ENCODE measurements at regions not wholly inside any gene's neighbourhood (a gene's known extent, or its start where the extent isn't known, plus 50 kb on each side); places are given as distances from the start of the nearest gene placed in this dataset.
"Not testable (repeated sequence)": the region's sequence is repeated elsewhere in the genome, so short reads cannot be mapped to it uniquely, and the experiment has no call there.

DNA sequence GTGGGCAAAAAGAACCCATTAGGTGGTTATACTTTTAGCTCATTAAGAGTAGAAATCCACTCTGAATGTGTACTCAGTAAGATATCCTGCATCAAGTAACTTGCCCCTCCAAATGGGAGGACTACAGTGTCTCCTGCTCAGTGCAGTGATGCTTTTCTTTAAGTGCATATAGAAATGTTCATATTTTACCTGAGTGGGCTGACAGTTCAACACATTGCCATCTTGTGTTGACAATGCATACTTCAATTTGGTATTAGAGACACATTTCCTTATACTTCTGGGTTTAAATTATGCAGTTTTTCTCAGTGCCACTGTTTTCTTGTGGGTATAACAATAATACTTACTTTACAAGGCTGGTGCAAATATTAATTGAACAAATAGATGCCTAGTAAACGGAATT lies 318.6 kb upstream of the TMPRSS15 start:
- no peak for DNase-seq

GRCh38 chr21:18723171-18723570 lies 319.6 kb upstream of the TMPRSS15 start:
- no peak for DNase-seq

DNA sequence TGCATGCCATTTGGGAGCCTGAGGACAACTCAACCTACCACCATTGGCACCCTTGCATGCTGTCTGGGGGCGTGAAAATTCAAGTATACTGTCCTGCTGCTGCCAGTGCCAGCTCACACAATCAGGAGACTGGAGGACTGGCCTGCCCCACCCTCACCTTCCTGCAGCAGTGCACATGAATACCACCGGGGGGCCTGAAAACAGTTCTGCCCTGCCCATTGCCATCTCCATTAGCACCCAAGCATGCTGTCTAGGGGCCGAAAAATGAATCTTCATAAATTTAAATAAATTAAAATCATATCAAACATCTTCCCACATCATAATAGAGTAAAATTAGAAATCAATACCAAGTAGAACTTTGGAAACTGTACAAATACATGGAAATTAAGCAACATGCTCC lies 322.1 kb upstream of the TMPRSS15 start:
- DNase-seq, result no peak

DNA sequence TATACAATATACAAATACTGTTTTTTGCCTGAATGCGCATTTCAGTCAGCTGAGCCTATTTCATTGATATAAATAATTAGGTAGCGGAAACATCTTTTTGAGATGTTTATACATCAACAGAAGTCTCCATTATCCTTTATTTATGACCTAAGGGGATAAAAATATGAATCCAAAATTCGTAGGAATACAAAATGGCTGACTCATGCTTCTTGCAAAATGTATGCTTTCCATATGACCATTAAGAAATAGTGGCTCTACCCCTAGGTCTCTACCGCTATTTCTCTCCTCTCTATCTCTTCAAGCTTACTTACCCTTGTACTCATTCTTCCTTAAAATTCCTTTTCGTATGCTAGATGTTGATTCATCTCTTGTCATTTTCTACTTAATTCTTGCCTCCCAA lies 338.4 kb upstream of the TMPRSS15 start:
- DNase-seq, result no peak

GRCh38 chr21:18743531-18743930 lies 339.9 kb upstream of the TMPRSS15 start:
- no peak for DNase-seq

GRCh38 chr21:18744840-18745239 lies 341.3 kb upstream of the TMPRSS15 start:
- DNase-seq, result no peak

DNA sequence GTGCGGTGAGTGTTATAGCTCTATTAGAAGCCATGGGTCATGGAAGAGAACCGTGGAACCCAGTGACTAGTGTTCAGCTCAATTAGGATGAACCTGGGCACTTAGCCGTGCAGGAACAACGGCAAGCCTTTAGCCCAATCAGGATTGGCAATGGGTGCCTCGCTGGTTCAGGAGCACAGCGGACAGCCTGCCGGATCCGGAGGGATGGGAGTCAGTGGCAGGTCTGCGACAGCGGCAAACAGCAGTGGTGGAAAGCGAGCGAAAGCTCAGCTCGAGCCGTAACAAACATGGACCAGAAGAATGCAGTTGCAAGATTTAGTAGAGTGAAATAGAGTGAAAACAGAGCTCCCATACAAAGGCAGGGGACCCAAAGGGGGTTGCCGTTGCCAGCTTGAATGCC lies 349.3 kb upstream of the TMPRSS15 start:
- DNase-seq, result not testable (repeated sequence)

DNA sequence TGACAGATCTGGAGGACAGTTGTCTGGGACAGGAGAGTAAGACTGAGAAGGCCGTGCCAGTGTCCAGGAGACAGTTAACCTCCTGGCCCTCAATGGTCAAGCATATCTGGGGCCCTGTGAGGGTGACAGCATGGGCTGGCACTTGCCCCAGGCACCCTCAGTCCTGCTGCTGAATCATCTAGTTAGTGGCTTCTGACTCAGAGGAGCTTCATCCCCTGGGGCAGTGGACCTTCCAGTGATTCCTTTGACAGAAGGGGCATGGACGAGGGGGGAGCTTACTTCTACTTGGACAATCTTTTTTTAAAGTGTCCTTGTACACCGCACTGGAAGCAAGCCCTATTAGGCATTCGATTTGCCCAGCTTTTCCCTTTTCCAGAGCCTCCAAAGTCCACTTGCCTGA lies 352.7 kb upstream of the TMPRSS15 start:
- not testable (repeated sequence) for DNase-seq

DNA sequence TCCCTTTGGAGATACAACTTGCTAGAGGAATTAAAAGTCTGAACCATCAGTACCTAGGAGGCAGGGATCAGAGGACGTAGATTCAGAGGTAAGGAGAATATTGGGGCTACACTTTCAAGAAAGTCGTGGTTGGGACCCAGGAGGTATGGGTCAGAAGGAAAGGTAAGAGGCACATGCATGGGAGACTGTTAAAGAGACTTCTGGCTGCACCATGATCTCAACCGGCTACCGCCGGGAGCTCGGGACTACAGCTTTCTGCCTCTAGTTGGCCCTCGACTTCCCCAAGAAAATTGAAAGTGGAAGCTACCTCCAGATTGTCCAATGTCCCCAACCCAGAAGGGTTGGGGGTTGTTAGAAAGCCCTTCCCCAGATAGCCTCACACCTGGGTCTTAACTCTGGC lies 355.7 kb upstream of the TMPRSS15 start:
- DNase-seq, result no peak

DNA sequence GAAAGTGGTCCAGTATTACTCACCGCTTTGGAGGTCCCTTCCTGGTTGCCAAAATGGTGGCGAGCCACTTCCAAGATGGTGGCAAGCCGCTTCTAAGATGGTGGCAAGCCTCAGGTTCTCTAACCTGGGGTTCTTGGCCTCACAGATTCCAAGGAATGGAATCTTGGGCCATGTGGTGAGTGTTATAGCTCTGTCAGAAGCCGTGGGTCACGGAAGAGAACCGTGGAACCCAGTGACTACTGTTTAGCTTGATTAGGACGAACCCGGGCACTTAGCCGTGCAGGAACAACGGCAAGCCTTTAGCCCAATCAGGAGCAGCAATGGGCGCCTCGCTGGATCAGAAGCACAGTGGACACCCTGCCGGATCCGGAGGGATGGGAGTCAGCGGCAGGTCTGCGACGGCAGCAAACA lies 356.2 kb upstream of the TMPRSS15 start:
- no peak for DNase-seq

GRCh38 chr21:18760247-18760646 lies 356.7 kb upstream of the TMPRSS15 start:
- no peak for DNase-seq

GRCh38 chr21:18764720-18765119 lies 361.1 kb upstream of the TMPRSS15 start:
- DNase-seq, result no peak

- DNase-seq, result no peak
Measured at GRCh38 chr21:18769599-18769998, 366.0 kb upstream of the TMPRSS15 start.

GRCh38 chr21:18771845-18772380 lies 368.3 kb upstream of the TMPRSS15 start:
- DNase-seq, result no peak

DNA sequence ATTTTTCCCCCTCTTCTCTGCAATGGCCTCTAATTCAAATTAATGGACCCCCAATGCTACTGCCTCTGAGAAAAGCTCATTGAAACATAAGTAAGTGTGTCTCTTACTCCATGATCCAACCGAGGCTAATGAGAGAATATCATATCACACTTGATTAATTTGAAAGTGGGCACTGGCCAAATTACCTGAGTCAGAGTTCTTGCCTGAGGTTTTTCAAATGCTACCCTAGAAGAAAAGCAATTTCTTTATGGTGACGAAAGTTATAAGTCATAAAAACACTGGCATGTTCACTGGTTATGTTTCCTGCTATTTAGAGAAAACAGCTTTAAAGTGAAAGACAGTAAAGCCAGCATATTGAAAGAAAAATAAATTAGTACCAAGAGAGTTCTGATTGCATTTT lies 368.8 kb upstream of the TMPRSS15 start:
- no peak for DNase-seq

DNA sequence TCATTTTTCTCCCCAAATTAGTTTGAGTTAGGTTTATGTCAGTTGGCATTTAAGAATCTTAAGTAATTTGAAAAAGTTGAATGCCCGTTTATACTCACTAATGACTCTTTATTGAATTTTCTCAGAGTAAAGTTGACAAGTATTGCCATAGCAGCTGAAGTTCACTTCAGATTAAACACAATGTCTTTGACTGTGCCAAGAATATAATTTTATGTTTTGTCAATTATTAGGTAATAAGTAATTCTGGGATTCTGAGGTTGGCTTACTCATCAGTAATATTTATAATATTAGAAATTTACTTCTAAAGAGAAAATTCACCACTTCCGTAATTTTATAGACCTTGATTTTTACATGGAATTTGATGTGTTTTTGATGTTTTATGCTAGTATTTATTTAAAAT lies 369.3 kb upstream of the TMPRSS15 start:
- DNase-seq, result no peak

GRCh38 chr21:18776936-18777335 lies 373.4 kb upstream of the TMPRSS15 start:
- DNase-seq, result no peak

DNA sequence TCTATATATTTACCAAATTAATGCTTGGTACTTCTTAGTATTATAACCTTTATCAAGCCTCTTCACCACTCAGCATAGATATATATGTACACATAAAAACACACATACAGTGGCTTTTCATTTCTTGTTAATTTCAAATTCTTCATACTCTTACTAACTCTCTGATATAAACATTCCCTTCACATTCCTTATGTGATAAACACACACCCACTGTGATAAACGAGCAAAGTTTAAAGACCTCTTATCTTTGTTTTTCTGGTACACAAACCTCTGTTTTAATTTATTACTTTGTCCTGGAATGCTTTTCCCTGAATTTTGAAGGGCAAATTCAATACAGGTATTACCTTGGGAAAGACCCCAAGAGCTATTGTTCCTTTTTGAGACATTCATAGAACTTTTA lies 379.1 kb upstream of the TMPRSS15 start:
- no peak for DNase-seq

GRCh38 chr21:18801468-18801867 lies 397.9 kb upstream of the TMPRSS15 start:
- DNase-seq, result no peak

GRCh38 chr21:18803624-18804023 lies 400.0 kb upstream of the TMPRSS15 start:
- DNase-seq, result no peak

DNA sequence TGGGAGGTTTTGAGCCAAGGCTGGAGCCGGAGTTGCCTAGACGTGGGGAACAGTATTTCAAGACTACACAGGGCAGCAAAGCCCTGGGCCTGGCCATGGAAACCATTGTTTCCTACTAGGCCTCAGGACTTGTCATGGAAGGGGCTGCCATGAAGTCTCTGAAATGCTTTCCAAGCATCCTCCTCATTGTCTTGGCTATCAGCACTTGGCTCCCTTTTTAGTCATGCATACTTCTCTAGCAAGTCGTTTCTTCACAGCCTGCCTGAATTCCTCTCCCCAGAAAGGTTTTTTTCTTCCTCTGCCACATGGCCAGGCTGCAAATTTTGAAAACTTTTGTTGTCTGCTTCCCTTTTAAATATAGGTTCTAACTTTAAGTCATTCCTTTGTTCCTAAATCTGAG lies 406.6 kb upstream of the TMPRSS15 start:
- no peak for DNase-seq

- no peak for DNase-seq
Measured at GRCh38 chr21:18812308-18812707, 408.7 kb upstream of the TMPRSS15 start.

- no peak for DNase-seq
Measured at GRCh38 chr21:18819507-18819906, 415.9 kb upstream of the TMPRSS15 start.

DNA sequence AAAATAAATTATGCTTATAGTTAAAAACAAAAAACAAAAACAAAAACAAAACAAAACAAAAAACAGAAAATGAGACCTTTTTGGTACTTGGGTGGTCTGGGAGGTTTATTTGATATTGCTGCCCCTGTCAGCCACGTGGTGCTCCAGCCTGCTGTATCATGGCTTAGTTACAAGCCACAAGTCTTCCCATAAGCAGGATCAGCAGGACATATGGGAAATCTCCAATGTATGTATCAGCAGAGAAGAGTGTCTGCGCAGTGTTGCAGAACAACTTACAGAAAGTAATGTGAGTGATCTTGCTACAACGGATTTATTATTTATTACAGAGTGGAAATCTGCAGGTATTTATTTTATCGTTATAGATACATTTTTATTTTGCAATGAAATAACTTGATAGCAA lies 423.0 kb upstream of the TMPRSS15 start:
- DNase-seq, result no peak

DNA sequence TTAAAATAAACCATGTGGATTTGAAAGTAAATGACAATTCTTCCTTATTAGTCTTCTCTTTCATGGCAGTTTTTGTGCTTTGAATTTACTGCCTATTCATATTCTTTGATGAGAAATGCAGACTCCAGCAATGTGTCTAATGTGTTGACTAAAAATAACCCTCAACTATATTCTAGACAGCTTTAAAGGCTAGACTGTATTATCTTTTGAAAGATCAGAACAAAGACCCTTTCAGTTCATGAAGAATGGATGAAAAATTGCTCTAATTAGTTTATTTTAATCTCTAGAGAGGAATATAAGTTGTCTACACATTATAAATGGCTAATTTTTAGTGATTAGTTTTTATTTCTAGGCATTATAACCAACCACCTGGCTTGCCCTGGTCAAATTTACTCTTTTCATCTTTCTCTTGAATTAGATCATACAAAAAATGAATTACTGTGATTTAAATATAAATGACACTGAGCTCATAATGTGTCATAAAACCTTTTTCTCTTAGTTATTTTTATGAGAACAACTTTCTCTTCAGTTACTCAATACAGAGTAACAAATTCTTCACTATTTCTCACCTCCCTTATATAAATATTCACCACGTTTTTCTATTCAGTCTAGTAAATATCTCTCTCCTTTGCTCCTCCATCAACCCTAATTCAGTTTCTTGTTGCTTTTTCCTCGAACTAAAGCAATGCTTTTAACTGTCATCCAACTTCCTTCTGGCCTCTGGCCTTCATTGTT lies 428.5 kb upstream of the TMPRSS15 start:
- DNase-seq, result no peak

Data from inflammatory macrophage (primary cell).